Suprapubic skin (tissue), 4 donors: ENCODE measurements at regions not wholly inside any gene's neighbourhood (a gene's known extent, or its start where the extent isn't known, plus 50 kb on each side); places are given as distances from the start of the nearest gene placed in this dataset.

Source experiments
- POLR2A ChIP-seq, 2 donors: fragments of 450-650 bp; IDR thresholded peaks; one replicate each; pipeline ENCODE4 v1.6.1; 2017; ENCODE audit warnings: antibody characterized with exemption in 2 of 2, mild to moderate bottlenecking in 2 of 2, moderate library complexity in 2 of 2
- POLR2AphosphoS5 ChIP-seq, 3 donors: sonication (generic); formaldehyde crosslinking; IDR thresholded peaks; one replicate each; pipeline ENCODE4 v1.6.1; 2017; ENCODE audit warnings: antibody characterized with exemption in 3 of 3
- TF ChIP-seq, protein P1 (sequence below), 2 donors: fragments of 200-600 bp in 1 of 2; fragments of 450-650 bp in 1 of 2; sonication (generic) in 1 of 2; IDR thresholded peaks; one replicate each; pipeline ENCODE4 v1.5.1; 2016 to 2019; ENCODE audit warnings: antibody characterized with exemption in 2 of 2, mild to moderate bottlenecking in 1 of 2, moderate library complexity in 1 of 2

DNA sequence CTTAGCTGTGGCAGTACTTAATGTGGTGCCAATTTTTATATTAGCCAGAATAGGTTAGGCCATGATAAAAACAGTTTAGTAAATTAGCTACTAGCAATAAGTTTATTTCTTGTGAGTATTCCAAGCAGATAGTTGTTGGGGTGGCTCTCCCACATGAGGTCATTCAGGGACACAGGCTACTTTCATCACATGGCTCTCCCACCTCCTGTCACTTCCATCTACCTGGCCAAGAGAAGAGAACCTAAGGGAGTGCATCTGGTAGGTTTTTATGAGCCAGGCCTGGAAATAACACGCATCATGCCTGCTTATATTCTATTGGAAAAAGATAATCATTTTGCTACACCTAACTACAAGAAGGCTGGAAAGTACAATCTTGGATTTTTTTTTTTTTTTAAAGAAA, 161.4 kb upstream of the CCNH start:
- TF ChIP-seq, protein P1, sequence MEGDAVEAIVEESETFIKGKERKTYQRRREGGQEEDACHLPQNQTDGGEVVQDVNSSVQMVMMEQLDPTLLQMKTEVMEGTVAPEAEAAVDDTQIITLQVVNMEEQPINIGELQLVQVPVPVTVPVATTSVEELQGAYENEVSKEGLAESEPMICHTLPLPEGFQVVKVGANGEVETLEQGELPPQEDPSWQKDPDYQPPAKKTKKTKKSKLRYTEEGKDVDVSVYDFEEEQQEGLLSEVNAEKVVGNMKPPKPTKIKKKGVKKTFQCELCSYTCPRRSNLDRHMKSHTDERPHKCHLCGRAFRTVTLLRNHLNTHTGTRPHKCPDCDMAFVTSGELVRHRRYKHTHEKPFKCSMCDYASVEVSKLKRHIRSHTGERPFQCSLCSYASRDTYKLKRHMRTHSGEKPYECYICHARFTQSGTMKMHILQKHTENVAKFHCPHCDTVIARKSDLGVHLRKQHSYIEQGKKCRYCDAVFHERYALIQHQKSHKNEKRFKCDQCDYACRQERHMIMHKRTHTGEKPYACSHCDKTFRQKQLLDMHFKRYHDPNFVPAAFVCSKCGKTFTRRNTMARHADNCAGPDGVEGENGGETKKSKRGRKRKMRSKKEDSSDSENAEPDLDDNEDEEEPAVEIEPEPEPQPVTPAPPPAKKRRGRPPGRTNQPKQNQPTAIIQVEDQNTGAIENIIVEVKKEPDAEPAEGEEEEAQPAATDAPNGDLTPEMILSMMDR (IDR thresholded peaks at IDR 0.05), result no peak
- TF ChIP-seq POLR2AphosphoS5 (IDR thresholded peaks at IDR 0.05) (no peak), POLR2A (IDR thresholded peaks at IDR 0.05) (no peak)
